ENCODE measurements at regions not wholly inside any gene's neighbourhood (a gene's known extent, or its start where the extent isn't known, plus 50 kb on each side); places are given as distances from the start of the nearest gene placed in this dataset.

DNA sequence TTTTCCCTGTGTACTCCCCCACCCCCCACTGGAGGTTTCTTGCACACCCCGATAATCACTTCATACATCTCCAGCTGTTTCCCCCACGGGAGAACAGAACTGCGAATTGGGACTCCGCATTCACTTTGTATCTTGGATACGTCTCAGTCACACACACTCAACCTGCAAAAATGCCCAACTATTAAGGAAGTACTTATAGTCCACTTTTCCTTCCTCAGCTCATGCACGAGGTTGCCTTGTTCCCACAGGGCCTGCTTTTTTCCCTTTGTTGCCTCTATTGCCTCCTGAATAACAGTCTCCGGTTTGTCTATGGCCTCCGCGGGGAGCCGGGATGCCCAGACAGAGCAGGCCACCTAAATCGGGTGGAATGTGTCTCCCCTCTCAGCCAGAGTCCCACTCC, 282.3 kb downstream of the PYDC2 start:
- no peak for DNase-seq

DNA sequence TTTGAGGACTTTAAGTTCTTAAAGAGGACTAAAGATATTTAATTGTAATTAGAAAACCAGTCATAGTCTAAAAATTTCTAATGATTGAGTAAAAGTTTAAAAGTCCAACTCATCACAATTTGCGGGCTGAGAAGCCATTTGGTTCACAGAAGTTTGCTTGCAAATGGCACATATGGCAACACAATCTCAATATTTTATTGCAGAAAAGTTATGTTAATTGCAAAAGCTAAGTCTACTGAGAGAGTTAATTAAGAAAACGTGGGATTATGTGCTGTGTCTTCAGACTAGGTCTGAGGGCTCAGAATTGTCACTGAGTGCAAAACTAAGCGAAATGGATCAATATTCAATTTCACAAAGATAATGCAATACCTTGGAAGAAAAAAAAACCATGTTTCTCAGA, 289.7 kb downstream of the PYDC2 start:
- DNase-seq, result no peak

DNA sequence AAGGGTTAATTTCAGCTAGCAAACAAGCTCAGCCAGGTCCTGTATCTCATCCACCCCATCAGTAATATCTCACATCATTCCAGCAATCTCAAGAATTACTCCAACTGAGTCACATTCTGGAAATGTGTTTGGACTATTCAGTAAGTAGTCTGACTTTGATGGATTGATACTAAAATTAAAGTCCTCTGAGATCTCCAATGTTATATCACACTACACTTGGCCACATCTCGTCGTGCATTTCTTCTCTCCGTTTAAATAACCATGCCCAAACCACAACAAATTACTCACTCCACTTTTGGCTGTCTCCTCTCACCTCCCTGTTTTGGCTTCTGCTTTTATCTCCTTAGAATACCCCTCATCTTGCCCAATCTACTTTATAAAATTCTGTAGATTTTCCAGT, 292.2 kb downstream of the PYDC2 start:
- no peak for DNase-seq

DNA sequence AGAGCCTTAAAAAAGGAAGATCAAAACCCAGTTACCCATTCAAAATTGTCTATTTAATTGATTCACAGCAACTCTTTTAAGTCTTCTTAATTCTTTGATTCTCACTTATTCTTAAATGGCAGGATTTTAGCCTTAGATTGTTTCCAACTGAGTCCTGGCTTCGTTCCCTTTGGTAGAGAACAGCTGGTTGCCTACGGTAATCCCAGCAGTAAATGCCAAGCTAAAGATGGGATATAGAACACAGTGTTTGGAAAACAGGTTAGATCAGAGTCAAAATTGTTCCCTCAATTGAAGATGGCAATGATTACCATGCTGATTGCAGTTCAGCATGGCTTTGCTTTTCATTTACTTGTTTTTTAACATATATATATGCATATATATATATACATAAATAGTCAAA, 300.9 kb downstream of the PYDC2 start:
- peak in 1 of 2 experiments; percentile 38 for DNase-seq

DNA sequence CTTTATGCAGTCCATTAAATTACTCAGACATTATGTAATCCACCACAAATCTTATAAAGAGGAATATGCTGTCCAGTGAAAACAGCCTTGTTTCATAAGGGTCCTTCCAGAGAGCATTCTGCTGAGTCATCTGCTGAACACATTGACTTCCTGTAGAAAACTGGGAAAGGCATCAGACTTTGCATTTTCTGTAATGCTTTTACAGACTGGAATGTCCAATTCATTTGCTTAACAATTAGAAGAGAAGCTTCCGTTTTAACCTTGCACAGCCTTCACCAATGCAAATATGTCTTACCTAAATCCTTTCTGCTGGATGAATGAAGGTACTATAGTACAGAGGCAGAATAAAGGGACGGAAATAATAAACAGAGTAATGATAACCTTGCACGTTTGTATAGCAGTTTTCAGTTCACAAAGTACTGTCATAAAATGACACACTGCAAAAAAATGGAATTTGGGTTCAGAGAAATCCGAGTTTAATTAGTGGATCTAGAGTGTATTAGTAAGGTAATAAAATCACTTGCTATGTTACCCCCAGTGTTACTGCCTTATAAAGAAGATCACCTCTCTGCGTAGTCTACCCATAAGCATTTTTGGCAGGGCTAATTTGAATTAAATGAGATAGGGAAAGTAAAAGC, 301.5 kb downstream of the PYDC2 start:
- DNase-seq, result peak; percentile 6 to 38

DNA sequence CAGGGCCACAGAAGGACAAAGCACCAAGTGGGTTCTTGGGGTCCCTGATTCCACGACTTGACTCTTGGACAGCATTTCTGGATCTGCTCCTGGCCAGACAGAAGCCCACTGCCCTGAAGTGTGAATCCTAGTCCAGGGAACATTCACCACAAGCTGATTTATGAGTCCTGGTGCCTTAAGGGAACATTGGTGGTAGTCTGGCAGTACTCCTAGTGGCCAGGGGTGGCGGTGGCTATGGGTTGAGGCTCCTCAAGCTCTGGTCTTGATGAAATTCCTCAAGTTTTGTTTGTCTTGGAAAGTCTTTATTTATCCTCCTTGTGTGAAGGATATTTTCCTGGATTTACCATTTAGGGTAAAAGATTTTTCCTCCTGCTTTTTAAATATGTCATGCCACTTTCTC, 307.5 kb downstream of the PYDC2 start:
- no peak for DNase-seq

DNA sequence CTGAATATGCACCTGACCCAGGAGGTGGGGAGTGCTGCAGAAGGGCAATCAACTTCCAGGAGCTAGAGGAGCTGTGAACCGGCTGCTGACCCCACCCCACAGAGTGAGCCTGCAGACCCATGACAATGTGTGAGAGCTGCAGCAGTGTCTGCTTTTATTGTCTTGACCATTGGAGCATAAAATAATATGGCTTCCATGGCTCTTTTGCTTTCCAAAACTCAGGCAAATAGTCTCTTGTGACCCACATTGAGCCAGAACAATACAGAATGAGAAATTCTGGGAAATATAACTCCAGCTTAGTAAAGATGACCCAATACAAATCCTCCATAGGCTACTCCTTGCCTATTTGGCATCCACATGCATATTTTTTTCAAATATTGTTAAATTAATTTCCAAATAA, 309.6 kb downstream of the PYDC2 start:
- no peak for DNase-seq

DNA sequence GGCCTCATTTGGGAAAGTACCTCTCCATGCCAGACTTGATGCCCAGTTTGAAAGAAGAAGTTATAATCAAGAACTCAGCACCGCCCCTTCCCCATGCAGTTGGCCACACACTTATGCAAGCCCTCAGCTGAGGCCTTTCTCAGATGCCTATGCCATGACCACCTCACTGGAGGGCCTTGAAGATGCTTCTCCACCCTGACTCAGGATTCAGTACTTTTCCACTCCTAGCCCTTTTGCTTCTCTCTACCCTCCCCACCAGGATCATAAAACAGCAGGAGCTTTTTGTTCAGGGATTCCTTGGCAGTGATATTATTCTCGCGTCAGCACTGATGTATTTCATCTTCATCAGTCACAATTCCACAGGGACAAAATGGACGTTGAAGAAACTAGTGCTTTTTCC, 313.5 kb downstream of the PYDC2 start:
- peak; percentile 19 to 69 for DNase-seq

DNA sequence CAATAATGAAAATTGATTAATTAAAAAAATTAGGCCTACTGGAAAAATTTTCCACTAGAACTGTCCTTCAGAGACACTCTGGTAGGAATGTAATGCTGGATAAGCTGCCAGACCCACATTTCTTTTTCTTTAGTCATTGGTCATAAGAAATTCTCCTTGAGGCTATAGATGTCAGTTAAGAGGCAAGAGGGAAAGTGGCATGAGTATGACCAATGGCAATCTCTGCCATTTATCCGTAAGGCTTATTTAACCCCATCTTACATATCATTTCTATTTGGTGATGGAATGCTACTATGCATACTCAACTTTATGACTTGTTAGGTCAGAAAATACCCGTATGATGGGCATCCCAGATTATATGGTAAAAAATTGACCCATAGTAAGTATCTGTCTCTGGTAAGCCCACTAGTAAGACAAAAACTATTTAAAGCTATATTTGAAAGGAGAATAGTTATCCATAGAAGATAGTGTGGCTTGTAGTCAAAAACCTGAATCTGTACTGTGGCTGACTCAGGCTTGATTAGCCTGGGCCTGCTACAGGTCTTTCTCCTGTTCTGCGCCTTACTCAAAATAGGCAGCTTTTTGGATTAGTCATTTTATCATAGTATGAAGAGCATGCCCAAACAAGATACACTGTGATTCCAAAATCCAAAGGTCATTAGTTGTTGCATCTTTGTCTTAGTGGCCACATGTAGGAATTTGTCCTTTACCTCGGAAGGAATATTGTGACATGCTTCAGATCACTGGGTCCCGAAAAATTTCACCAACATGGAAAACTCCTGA, 314.7 kb downstream of the PYDC2 start:
- DNase-seq, result no peak

DNA sequence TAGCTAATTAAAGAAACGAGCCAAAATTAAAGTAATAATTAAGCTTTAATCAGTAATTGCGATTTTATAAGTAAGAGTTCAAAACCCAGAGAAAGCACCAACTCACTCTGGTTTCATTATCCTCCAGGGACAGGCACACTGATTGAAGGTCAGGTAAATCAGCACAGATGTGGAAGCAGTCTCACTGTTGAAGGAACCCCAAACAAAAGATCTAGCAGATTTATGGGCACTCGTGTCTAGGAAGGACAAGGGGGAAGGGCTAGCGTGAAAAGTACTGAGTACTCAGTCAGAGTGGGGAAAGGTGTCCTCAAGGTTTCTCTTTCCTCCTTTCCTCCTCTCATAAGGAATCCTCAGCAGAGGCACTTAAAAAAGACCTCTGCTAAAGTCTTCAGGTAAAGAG, 320.1 kb downstream of the PYDC2 start:
- no peak for DNase-seq

DNA sequence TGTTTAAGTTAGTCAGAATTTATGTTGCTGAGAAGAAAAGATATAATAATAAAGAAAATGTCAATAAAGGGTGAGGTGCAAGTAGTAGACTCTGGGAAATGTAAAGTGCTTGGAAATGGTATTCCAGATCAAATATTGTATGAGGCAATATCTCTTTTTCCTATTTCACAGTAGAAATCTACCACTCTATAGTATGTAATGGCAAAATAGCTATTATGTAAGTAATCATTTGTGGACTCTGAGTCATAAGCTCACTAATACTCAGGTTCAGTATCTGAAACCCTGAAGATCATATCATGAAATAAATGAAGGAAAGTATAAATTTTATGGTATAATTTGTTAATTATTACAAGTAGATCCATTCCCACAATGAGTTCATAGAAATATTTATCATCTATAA, 322.1 kb downstream of the PYDC2 start:
- DNase-seq, result no peak

DNA sequence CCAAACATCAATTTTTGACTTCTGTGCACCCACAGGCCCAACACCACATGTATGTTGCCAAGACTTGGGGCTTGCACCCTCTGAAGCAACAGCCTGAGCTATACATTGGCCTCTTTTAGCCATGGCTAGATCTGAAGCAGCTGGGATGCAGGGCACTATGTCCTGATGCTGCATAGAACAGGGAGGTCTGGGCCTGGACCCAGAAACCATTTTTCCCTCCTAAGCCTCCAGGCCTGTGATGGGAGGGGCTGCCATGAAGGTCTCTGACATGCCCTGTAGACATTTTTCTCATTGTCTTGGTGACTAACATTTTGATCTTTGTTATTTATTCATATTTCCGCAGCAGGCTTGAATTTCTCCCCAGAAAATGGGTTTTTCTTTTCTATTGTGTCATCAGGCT, 330.0 kb downstream of the PYDC2 start:
- no peak for DNase-seq

DNA sequence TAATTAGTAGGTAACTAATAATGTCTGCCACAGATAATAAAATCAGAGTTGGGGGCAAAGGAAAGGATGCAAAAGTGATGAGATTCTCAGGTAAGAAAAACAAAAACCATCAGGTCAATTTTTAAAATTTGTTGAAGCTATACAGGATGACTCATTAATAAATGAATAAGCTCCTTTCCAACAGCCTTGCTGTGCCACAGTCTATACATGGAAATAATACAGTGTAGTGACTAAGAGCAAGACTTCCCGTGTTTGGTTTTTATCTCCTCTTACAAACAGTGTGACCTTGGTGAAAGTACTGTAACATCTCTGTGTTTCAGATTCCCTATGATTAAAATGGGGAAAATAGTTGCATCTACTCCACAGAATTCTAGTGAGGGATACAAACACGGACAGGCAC, 331.6 kb downstream of the PYDC2 start:
- no peak for DNase-seq

DNA sequence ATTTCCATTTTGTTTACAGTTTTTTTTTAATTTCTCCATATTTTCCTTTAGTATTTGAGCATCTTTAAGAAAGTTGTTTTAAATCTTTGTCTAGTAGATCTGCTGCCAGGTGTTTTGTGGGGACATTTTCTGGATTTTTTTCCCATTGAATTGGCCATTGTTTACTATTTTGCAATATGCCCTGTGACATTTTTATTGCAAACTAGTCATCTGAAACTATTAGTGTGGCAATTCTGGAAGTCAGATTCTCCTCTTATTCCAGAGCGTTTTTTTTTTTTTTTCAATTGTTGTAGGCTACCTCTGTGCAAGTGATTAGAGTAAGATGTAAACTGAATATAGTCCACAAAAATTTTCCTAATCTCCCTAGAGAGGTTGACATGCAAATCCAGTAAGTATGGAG, 334.2 kb downstream of the PYDC2 start:
- DNase-seq, result no peak

DNA sequence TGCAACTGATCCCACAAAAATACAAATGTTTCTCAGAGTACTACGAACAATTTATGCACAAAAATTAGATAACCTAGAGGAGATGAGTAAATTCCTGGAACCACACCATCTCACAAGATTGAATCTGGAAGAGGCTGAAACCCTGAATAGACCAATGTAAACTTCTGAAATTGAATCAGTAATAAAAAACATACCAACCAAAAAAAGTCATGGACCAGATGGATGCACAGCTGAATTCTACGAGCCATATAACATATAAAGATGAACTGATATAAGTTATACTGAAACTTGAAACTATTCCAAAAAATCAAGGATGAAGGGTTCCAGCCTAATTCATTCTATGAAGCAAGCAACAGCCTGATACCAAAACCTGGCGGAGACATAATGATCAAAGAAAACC, 336.3 kb downstream of the PYDC2 start:
- no peak for DNase-seq

DNA sequence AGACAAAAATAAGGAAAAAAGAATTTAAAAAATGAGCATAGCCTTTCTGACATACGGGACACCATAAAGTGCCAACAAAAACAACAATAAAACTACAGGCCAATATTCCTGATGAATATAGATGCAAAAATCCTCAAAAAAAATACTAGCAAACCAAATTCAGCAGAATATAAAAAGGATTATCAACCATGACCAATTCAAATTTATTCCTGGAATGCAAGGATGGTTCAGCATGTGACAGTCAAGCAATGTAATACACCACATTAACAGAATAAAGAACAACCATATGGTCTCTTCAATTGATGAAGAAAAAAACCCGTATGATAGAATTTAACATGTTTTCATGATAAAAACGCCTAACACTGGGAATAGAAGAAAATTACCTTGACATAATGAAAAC, 341.7 kb downstream of the PYDC2 start:
- DNase-seq, result no peak

DNA sequence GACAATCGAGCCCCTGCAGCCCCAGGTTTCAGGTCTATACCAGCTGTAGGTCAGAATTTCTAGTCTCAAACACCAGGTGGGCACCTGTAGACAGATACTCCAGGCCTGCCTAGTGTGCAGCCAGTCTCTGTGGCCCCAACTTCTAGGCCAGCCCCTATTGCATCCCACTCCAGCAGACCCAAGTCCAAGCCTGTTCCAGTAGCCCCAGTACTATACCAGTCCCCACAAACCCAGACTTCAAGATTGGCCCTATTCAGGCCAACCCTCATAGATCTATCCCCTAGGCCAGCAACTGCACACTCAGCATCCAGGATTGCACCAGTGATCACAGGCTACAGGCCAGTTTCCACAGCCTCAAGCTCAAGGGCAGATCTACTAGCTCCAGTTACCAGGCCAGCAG, 344.0 kb downstream of the PYDC2 start:
- DNase-seq, result no peak

DNA sequence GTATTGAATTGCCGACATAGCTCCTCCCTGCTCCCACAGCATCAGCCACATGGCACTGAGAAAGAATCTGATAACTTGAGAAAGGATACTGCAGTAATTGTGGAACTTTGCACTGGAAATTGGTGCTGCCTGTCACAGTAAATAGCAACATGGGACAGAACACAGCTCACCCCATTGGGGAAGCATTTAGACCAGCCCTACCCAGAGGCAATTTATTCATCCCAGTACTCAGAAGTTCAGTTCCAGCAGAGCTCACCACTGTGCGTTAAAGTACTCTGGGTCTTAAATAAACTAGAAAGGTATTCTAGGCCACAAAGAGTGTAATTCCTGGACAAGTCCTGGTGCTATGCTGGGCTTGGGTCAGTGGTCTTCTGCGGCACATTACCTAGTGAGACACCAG, 347.1 kb downstream of the PYDC2 start:
- no peak for DNase-seq

DNA sequence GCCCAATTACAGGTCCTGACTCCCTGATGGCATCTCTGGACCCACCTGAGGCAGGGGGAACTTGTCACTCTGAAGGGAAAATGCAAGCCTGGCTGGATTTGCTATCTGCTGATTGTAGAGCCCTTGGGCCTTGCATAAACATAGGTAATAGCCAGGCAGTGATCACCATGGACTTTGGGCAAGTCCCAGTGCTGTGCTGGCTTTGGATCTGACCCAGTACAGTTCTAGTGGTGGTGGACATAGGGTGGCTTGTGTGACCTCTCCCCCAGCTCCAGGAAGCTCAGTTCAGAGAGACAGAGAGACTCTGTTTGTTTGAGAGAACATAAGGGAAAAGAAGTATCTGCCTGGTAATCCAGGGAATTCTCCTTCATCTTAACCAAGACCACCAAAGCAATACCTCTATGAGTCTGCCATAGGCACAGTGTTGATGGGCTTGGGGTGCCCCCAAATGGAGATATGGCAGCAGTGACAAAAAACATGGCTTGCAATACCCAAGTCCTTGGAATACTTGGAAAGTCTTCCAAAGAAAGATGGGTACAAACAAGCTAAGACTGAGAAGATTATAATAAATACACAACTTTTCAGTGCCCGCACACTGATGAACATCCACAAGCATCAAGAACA, 348.5 kb downstream of the PYDC2 start:
- no peak for DNase-seq

DNA sequence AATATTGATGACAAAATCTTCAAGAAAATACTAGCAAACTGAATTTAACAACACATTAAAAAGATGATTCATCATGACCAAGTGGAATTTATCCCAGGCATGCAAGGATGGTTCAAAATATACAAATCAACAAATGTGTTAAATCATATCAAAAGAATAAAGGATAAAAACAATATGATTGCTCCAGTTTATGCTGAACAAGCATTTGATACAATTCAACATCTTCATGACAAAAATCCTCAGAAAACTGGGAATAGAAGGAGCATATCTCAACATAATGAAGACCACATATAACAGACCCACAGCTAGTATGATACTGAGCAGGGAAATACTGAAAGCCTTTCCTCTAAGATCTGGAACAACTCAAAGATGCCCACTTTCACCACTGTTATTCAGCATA, 352.3 kb downstream of the PYDC2 start:
- DNase-seq, result no peak

DNA sequence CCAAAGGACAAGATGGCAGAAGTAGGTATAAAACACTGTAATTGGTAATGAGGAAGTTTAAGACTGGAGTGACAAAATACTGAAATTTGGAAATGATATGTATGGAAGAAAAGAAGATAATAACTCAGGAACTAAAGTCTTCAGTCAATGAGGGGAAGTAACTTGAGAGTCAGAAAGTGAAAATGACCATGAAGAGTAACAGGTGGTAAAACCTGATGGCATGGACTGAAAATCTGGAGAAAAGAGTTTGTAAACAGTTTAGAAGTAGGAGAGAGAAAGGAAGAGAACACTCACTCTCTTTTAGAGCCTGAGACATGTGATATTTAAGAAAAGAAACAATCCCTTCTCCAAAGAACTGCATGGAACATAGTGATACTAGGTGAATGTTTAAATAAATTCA, 387.9 kb downstream of the PYDC2 start:
- no peak for DNase-seq

DNA sequence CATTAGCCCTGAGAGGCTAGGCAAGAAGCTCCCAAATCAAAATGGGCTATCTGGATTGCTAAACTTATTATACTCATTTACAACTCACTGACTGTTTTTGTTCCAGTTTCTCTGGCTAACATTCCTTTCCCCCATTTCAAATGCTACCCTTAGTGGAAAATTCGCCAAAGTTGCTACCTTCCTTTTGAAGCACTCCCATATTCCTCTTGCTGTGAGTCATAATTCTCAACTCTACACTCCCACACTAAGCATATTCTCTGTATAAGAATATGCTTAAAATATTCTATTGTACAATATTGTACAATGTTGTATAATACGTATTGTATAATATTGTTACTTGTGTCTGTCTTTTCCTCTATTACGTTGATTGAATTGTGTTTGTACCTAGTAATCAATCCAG, 398.6 kb downstream of the PYDC2 start:
- no peak for DNase-seq

DNA sequence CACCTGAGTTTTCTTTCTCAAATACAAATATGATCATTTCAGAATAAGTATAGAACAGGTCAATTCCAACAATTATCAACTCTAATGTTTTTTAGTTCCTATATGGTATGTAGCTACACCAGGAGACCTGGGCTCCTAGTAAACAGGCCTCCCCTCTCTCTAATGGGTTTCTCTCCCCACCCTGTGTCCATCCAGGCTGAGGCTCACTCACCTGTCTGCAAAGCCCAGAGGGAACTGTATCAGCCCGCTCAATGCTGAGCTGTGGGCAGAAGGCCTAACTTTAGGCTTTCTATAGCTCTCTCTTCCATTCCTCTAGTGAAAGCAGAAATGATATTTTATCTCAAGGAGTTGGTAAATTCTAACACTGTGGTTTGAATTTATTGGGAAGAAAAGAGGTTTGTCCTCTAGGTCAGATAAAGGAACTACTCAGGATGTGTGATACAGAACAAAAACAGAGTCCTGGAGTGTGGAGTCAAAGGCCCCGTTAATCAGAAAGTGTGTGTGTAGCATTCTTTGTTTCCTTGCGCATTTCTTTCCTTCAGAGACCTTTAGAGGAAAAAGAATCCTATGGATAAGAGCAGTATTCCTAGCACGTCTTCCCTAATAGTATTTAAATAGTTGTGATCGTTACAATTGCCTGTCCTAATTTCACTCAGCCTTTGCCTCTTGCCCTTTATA, 408.9 kb downstream of the PYDC2 start:
- DNase-seq, result no peak

DNA sequence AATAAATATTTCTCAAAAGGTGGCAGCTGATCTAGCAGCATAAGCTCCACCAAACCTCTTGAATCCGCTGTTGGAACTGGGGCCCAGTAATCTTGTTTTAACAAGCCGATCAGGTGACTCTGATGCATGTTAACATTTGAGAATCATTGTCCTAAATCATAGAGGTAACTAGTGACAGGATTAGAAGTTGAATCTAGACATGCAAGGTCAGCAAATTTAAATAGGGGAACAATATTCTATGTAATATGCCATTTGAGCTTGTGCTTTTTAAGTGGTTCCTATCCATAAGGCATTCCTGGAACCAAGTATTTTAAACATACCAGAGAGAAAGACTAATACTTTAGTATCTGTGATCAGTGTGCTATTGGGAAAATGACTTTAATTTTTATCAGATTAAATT, 412.8 kb downstream of the PYDC2 start:
- DNase-seq, result no peak
